ENCODE measurements at regions not wholly inside any gene's neighbourhood (a gene's known extent, or its start where the extent isn't known, plus 50 kb on each side); places are given as distances from the start of the nearest gene placed in this dataset.

- intact Hi-C loops (cut with micrococcal nuclease), result no loop called here
- Mint-ChIP-seq H3K4me1 (no peaks in the 10 kb centered on the region), H3K27me3 (no peaks in the 10 kb centered on the region), H3K4me3 (no peak overlapping the region), H3K36me3 (ENCODE audit: low read depth) (no peaks in the 10 kb centered on the region), H3K27ac (no peak overlapping the region), H3K9me3 (no peaks in the 10 kb centered on the region)
- no peak for TF ChIP-seq CTCF (IDR thresholded peaks at IDR 0.05)
- POLR2A ChIA-PET, result no interaction called here
- DNase-seq (no peak), ATAC-seq (ENCODE audit: low read depth) (no peak)
- CTCF ChIA-PET, result no interaction called here
Measured at GRCh38 chr3:168889666-168890065, 773.8 kb downstream of the MECOM start.

- H3K4me1 Mint-ChIP-seq, result no peaks in the 10 kb centered on the region
- H3K4me3 Mint-ChIP-seq, result no peak overlapping the region
- H3K9me3 Mint-ChIP-seq, result no peaks in the 10 kb centered on the region
- no peak for TF ChIP-seq CTCF (IDR thresholded peaks at IDR 0.05)
- DNase-seq (no peak), ATAC-seq (ENCODE audit: low read depth) (no peak)
- H3K27ac Mint-ChIP-seq, result no peak overlapping the region
- POLR2A ChIA-PET, result no interaction called here
- H3K36me3 Mint-ChIP-seq (ENCODE audit: low read depth), result no peaks in the 10 kb centered on the region
- H3K27me3 Mint-ChIP-seq, result no peaks in the 10 kb centered on the region
- CTCF ChIA-PET, result no interaction called here
- intact Hi-C loops (cut with micrococcal nuclease), result no loop called here
Measured at GRCh38 chr3:168888781-168889180, 774.7 kb downstream of the MECOM start.

GRCh38 chr3:168885028-168885427, 778.5 kb downstream of the MECOM start:
- no peak for DNase-seq
- H3K27ac Mint-ChIP-seq, result no peak overlapping the region
- intact Hi-C loops (cut with micrococcal nuclease), result no loop called here
- no peaks in the 10 kb centered on the region for H3K9me3 Mint-ChIP-seq
- CTCF ChIA-PET, result no interaction called here
- no peaks in the 10 kb centered on the region for H3K27me3 Mint-ChIP-seq
- no peak overlapping the region for H3K4me3 Mint-ChIP-seq
- ATAC-seq (ENCODE audit: low read depth), result no peak
- POLR2A ChIA-PET, result no interaction called here
- no peaks in the 10 kb centered on the region for H3K4me1 Mint-ChIP-seq
- H3K36me3 Mint-ChIP-seq (ENCODE audit: low read depth), result no peaks in the 10 kb centered on the region
- no peak for TF ChIP-seq CTCF (IDR thresholded peaks at IDR 0.05)

GRCh38 chr3:168884353-168884903, 779.1 kb downstream of the MECOM start:
- no peaks in the 10 kb centered on the region for H3K9me3 Mint-ChIP-seq
- H3K27me3 Mint-ChIP-seq, result no peaks in the 10 kb centered on the region
- no peak overlapping the region for H3K27ac Mint-ChIP-seq
- ChIA-PET POLR2A (no interaction called here), CTCF (no interaction called here)
- intact Hi-C loops (cut with micrococcal nuclease), result no loop called here
- no peaks in the 10 kb centered on the region for H3K36me3 Mint-ChIP-seq (ENCODE audit: low read depth)
- ATAC-seq (ENCODE audit: low read depth), result no peak
- TF ChIP-seq CTCF (IDR thresholded peaks at IDR 0.05), result no peak
- no peaks in the 10 kb centered on the region for H3K4me1 Mint-ChIP-seq
- no peak overlapping the region for H3K4me3 Mint-ChIP-seq
- no peak for DNase-seq

GRCh38 chr3:168883145-168883544, 780.4 kb downstream of the MECOM start:
- intact Hi-C loops (cut with micrococcal nuclease), result no loop called here
- Mint-ChIP-seq H3K4me1 (no peaks in the 10 kb centered on the region), H3K36me3 (ENCODE audit: low read depth) (no peaks in the 10 kb centered on the region), H3K27me3 (no peaks in the 10 kb centered on the region), H3K9me3 (no peaks in the 10 kb centered on the region), H3K27ac (no peak overlapping the region), H3K4me3 (no peak overlapping the region)
- no peak for ATAC-seq (ENCODE audit: low read depth)
- no peak for DNase-seq
- ChIA-PET POLR2A (no interaction called here), CTCF (no interaction called here)
- TF ChIP-seq CTCF (IDR thresholded peaks at IDR 0.05), result no peak
